ENCODE measurements at regions not wholly inside any gene's neighbourhood (a gene's known extent, or its start where the extent isn't known, plus 50 kb on each side); places are given as distances from the start of the nearest gene placed in this dataset.

GRCh38 chr12:30105505-30105904 lies 321.8 kb upstream of the TMTC1 start:
- TF ChIP-seq EZH2 (IDR thresholded peaks at IDR 0.05; ENCODE audit: low read length) (no peak), CTCF (optimal IDR thresholded peaks at IDR 0.05 in 1 of 3, IDR thresholded peaks at IDR 0.05 in 1 of 3, conservative IDR thresholded peaks at IDR 0.05 in 1 of 3; ENCODE audit: extremely low read depth in 1 of 3, insufficient read depth in 2 of 3, low read length in 3 of 3) (no peak)
- Histone ChIP-seq H3K27me3 (ENCODE audit: control insufficient read depth, extremely low read depth, insufficient read depth, low read length) (no peaks in the 10 kb centered on the region), H2AFZ (ENCODE audit: control insufficient read depth, low read length) (no peak overlapping the region), H3K27ac (ENCODE audit: control insufficient read depth, insufficient read depth, low read length) (no peak overlapping the region), H3K36me3 (ENCODE audit: control insufficient read depth in 2 of 2, extremely low read depth in 1 of 2, insufficient read depth in 2 of 2, low read length in 2 of 2) (no peaks in the 10 kb centered on the region), H3K9me1 (ENCODE audit: control insufficient read depth, extremely low read depth, insufficient read depth, low read length) (no peaks in the 10 kb centered on the region), H3K4me1 (ENCODE audit: control insufficient read depth, extremely low read depth, insufficient read depth, low read length) (no peaks in the 10 kb centered on the region), H3K4me2 (ENCODE audit: control insufficient read depth, extremely low read depth, insufficient read depth, low read depth, low read length) (no peak overlapping the region), H3K9me3 (ENCODE audit: control insufficient read depth, low read depth, low read length) (no peaks in the 10 kb centered on the region), H3K4me3 (ENCODE audit: control insufficient read depth in 2 of 3, extremely low read depth in 1 of 3, insufficient read depth in 2 of 3, low read depth in 1 of 3, low read length in 3 of 3) (no peak overlapping the region), H3K9ac (ENCODE audit: control insufficient read depth, extremely low read depth, insufficient read depth, low read length) (no peak overlapping the region), H4K20me1 (ENCODE audit: control insufficient read depth, extremely low read depth, insufficient read depth, low read length) (no peaks in the 10 kb centered on the region), H3K79me2 (ENCODE audit: control insufficient read depth, insufficient read depth, low read length) (no peaks in the 10 kb centered on the region)
- DNase-seq (ENCODE audit: low read depth, low spot score) (no peak), FAIRE-seq (no peak)
- dilution Hi-C loops (cut with MboI; ENCODE audit: extremely low pct_ligation_motif_present, low sequenced_read_pairs), result no loop called here

GRCh38 chr12:30104971-30105370 lies 321.2 kb upstream of the TMTC1 start:
- no peak overlapping the region for H3K9ac ChIP-seq (ENCODE audit: control insufficient read depth, extremely low read depth, insufficient read depth, low read length)
- no peaks in the 10 kb centered on the region for H3K27me3 ChIP-seq (ENCODE audit: control insufficient read depth, extremely low read depth, insufficient read depth, low read length)
- FAIRE-seq, result no peak
- no peak overlapping the region for H2AFZ ChIP-seq (ENCODE audit: control insufficient read depth, low read length)
- H3K27ac ChIP-seq (ENCODE audit: control insufficient read depth, insufficient read depth, low read length), result no peak overlapping the region
- no peaks in the 10 kb centered on the region for H3K36me3 ChIP-seq (ENCODE audit: control insufficient read depth in 2 of 2, extremely low read depth in 1 of 2, insufficient read depth in 2 of 2, low read length in 2 of 2)
- no peaks in the 10 kb centered on the region for H3K9me1 ChIP-seq (ENCODE audit: control insufficient read depth, extremely low read depth, insufficient read depth, low read length)
- dilution Hi-C loops (cut with MboI; ENCODE audit: extremely low pct_ligation_motif_present, low sequenced_read_pairs), result no loop called here
- no peaks in the 10 kb centered on the region for H4K20me1 ChIP-seq (ENCODE audit: control insufficient read depth, extremely low read depth, insufficient read depth, low read length)
- TF ChIP-seq CTCF (optimal IDR thresholded peaks at IDR 0.05 in 1 of 3, IDR thresholded peaks at IDR 0.05 in 1 of 3, conservative IDR thresholded peaks at IDR 0.05 in 1 of 3; ENCODE audit: extremely low read depth in 1 of 3, insufficient read depth in 2 of 3, low read length in 3 of 3), result no peak
- TF ChIP-seq EZH2 (IDR thresholded peaks at IDR 0.05; ENCODE audit: low read length), result no peak
- H3K4me1 ChIP-seq (ENCODE audit: control insufficient read depth, extremely low read depth, insufficient read depth, low read length), result no peaks in the 10 kb centered on the region
- no peaks in the 10 kb centered on the region for H3K79me2 ChIP-seq (ENCODE audit: control insufficient read depth, insufficient read depth, low read length)
- no peaks in the 10 kb centered on the region for H3K9me3 ChIP-seq (ENCODE audit: control insufficient read depth, low read depth, low read length)
- H3K4me2 ChIP-seq (ENCODE audit: control insufficient read depth, extremely low read depth, insufficient read depth, low read depth, low read length), result no peak overlapping the region
- DNase-seq (ENCODE audit: low read depth, low spot score), result no peak
- H3K4me3 ChIP-seq (ENCODE audit: control insufficient read depth in 2 of 3, extremely low read depth in 1 of 3, insufficient read depth in 2 of 3, low read depth in 1 of 3, low read length in 3 of 3), result no peak overlapping the region

Measured in keratinocyte (primary cell).